NCI-H1694 treated with DMSO at 0.1 percent for 48 hours (cell line): ENCODE measurements at regions not wholly inside any gene's neighbourhood (a gene's known extent, or its start where the extent isn't known, plus 50 kb on each side); places are given as distances from the start of the nearest gene placed in this dataset.
"Not testable (repeated sequence)": the region's sequence is repeated elsewhere in the genome, so short reads cannot be mapped to it uniquely, and the experiment has no call there.

ENCODE experiments used
- DNase-seq: peaks from one replicate; lab custom pipeline; 2025; lab: John Stamatoyannopoulos, UW

DNA sequence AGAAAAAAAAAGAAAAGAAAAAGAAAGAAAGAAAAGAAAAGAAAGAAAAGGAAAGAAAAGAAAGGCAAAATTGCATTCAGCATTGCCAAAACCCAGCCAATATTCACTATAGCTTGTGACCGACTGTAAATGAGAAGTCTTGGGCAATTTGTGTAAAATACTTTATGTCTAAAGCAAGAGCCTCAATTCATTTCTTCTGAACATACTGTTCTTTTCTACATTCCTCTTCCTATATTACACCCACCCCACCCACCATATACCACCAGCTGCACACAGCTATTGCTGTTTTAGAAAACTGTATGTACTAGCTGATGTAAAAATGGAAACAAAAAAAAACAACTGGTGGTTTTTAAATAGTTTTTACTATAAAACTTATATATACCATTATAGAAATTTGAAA, 156.9 kb upstream of the TTC29 start:
- DNase-seq, result no peak

DNA sequence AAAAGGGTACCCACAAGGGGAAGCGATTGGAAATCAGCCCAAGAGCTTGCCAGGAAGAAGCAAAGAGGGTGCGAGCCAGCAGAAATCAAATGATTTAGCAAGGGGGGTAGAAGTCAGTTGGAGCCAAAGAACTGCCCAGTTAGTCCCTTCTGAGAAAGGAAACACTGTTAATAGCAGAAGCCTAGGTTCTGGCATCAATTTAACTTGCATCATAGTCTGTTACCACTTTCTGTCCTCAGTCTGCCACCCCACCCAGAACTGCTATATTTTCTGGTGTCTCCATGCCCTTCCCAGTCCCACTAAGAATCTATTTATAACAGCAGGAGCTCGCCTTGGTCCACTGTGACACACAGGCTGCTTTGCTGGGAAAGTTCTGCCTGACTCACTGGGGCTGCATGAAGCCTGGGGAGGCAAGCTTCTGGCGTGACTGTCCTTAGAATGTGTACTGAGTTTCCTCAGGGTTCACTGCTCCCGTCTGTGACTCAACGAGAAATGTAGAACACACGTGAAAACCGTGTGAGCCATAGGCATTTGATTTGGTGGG, 157.8 kb upstream of the TTC29 start:
- DNase-seq, result no peak

DNA sequence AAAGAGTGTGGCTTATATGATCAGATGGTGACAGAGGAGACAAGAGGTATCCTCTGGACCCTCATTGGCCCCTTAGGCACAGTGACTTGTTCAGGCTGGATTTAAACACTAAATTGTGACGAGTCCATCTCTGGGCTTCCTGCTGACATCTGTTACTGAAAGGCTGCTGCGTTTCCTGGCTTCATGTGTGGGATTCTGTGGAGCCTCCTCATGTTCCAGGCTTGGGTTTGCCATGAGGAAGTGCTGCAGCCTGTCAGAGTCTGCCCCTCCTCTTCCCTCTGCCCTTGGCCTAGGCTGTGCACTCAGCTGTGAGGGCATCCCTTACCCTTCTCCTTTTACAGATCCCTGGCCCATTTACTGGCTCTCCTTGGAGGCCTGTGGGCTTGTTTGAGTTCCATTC, 159.1 kb upstream of the TTC29 start:
- no peak for DNase-seq

DNA sequence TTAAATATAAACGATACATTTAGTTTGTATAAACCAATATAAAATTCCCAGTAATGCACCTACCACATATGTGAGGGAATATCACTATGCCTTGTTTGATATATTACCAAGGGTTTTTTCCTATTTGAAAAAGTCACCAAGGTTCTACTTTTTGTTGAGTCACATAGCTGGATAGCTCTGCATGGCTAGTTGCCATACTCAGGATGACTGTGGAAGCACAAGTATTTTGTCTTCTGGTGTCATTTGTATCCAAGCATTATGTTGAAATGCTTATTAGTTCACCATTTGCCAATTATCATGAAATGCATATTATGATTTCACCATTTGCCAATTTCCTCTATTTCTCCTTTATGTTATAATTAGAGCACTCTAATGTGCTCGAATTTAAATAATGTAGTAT, 162.7 kb upstream of the TTC29 start:
- no peak for DNase-seq

DNA sequence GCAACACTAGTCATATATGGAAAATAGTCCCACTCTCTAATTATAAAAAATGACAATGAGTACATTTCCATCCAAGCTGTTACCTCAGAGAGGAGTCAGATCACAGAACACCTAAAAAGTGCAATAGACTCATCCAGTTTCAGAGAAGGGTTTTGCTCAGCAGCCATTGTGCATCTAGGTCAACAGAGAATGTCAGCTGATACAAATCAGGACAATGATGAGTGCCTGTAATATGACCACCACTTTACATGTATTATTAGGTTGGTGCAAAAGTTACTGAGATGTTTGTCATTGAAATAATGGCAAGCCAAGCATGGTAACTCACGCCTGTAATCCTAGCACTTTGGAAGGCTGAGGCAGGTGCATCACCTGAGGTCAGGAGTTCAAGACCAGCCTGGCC, 164.1 kb upstream of the TTC29 start:
- DNase-seq, result no peak

DNA sequence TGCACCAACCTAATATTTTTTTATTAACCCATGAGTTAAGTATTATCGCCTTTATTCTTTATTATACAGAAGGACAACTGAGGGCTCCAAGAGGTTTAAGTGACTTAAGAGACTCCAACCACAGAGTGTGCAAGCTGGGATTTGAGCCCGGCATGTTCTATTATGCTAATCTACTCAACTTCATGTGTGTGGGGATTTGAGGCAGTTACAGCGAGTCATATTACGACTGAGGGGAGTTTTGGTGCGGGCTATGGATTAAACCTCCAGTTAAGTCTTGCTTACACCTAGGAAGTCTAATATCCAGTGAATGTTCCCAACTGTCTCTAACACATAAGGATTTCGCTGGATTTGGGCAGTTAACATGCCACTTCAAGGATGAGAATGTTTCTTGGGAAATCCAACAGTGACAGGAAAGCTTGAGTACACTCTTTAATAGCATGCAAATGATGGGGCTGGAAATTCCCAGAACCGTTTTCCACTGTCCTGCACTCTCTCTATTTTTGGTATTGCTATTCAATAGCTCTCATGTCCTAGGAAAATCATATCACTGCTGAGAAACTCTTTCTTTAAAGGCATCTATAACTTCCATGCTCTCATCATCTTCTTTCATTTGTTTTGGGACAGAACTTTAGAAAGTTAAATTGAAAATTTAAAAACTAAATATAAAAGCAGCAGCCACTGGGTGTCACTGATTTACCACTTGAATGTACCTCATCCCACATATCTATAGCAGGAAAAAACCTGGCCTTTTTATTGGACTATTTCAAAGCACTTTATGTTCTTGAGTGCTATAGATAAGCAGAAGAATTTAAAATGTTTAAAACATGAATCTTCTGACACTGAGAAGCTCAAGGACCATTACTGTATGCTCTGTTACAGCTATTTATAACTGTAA, 165.1 kb upstream of the TTC29 start:
- no peak for DNase-seq

DNA sequence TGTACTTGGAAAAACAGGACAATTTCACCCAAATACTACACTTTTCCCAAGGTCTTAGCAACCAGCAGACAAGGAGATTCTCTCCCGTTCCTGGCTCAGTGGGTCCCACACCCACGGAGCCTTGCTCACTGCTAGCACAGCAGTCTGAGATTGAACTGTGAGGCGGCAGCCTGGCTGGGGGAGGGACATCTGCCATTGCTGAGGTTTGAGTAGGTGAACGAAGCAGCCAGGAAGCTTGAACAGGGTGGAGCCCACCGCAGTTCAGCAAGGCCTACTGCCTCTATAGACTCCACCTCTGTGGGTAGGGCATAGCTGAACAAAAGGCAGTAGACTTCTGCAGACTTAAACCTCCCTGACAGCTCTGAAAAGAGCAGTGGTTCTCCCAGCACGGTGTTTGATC, 166.5 kb upstream of the TTC29 start:
- not testable (repeated sequence) for DNase-seq

DNA sequence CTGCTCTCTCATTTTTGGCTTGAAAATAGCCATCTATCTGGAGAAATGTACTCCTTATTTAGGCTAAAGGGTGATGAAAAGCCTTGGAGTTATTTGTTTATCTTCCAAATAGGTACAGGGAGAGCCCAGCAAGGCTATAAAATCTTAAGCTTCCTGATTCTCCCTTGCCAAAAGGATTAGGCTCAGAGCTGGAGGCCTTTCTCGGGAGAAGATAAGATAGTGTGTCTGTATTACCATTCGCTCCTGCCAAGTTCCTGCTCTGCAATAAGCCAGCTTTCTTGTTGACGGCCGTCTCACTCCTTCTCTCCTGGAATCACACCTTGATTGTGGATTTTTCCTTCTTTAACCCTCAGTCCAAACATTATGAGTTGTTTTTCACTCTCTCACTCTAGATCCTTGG, 171.8 kb upstream of the TTC29 start:
- no peak for DNase-seq

DNA sequence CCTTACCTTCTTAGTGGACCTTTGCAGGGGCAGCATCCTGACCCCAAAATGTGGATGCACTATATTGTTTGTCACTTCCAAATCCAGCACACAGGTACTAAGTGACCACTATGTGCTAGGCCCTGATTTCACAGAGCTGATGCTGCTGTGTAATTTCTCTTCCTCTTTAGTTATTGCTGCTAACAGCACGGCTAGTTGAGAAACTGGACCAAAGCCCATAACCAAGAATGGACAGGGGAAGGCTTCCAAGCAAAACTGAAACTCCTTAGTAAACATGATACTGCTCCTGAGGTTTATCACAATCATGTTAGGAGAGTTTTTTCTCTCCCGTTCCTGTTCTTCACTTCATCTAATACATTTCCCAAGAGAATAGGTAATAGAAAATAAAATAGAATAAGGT, 172.9 kb upstream of the TTC29 start:
- no peak for DNase-seq

DNA sequence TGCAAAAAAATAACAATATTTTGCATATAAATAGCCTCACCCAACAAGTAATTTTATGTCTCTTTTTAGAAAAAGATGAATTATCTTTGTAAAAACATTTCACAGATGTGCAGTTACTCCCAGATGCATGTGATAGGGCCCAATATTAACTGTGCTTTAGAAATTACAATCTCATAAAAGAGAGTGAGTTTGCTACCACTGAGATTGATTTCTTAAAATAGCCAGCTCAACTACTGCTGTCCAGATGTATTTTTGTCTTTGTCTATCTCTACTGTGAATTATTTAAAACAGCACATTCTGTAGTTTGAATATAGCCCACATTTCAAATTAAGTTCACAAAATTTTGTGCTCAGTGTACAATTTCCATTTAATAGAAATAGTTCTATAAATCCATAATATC, 177.0 kb upstream of the TTC29 start:
- no peak for DNase-seq

DNA sequence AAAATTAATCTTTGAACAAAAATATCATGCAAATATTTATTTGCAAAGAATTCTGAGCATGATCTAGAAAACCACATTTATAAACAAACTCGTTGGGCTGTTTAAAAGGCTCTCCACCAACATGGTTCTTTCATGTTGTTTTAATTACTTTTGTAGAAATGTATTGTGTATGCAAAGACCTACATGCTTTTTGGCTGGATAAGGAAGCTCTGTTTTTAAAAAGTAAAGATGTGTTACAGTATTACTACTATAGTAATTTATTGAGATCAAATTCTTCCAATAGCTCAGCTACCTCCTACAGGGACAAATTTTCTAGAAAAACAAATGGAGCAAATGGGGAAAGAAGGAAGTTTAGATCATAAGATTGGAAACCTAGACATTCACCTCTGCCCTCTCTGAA, 177.5 kb upstream of the TTC29 start:
- DNase-seq, result no peak

DNA sequence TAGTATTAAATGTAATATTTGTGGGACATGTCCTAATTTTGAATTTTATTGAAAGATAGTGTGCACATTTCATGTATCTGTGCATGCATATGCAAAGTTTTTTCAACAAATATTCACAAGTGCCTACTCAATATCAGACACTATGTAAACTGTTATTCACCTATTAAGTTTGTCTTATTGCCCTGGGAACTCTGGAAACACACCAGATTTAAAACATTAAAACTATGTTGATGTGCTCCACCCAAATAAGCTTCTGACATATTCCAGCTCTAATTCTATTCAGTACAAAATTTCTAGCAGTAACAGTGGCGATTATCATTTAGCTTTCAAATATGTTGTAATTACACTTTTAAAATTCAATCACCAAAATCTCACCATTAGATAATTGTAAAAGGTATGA, 183.1 kb upstream of the TTC29 start:
- DNase-seq, result no peak

DNA sequence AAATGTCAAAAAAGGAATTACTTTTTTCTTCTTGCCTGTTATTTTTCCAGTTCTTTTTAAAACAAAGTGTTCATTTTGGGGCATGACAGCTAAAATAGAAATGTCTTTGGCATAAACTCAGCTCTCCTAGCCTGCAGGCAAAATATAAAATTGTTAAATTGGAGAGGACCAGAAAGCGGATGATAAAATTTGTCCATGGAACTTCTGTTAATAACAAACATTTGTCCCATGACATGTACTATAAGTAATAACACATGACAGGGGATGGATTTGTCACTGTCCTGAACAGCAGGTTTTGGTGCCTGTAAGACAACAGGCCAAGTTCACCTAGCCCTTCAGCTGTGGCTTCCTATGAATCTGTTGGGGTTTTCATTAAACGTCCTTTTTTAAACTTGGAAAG, 184.0 kb upstream of the TTC29 start:
- DNase-seq, result no peak

DNA sequence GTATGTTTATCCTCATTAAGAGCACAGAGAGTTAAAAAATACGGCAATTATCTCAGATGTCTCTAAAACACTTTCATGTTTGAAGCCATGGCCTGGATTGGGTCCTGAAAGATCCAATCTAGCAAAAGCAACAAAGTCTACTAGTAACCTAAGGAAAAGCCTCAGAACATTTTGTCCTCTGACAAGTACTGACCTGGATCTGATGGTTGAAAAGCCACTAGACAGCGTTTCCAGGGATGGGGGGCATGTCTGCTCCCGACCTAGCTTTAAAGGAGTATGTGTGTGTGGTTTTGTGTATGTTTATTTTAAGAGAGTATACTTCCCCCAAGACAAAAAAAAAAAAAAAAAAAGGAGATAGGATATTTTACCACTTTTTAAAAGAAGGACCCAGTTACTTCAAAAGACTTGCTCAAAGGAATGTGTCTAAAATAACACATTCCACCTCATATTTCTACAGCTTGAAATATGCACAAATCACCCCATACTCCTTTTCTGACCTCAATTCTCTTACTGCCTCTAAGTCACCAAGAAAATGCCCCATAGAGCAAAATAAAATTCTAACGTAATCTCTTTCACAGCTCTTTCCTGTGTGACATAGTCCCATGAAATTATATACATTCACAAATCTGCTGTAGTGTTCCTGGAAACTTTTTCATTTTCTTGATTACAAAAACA, 189.0 kb upstream of the TTC29 start:
- DNase-seq, result no peak

DNA sequence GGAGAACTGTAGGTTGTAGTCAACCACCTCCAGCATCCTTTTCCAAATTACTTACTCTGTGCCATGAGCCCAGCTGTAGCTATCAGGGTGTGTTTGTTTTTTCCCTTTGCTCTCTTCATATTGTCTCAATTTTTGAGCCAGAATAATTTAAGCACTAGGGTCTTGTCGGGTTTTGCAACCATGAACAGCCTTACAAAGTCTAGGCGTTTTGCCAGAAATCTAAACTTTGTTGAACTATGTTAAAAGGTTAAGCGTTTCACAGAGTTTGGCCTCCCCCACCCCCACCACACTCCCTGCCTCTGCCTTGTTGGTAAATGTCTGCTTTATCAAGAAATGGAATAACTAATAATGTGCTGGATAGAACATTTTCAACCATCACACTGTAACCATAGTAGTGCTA, 190.6 kb upstream of the TTC29 start:
- DNase-seq, result no peak

DNA sequence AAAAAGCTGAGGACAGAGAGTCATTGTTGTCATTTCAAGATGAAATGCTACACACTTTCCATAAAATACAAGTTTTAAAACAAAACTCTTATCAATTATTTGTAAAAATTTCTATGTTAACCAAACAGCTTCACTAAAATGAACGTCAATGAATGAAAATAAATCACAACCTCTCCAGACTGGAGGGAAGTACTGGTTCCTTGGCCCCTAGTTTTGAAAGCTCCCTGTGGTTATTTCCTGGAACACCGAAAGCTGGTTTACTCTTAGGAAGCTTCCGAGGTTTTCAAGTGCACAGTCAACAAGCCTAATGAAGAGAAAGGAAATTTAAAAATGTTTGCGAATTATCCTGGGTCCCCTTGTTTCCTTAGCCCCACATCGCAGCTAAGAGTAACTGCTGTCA, 191.1 kb upstream of the TTC29 start:
- DNase-seq, result no peak

DNA sequence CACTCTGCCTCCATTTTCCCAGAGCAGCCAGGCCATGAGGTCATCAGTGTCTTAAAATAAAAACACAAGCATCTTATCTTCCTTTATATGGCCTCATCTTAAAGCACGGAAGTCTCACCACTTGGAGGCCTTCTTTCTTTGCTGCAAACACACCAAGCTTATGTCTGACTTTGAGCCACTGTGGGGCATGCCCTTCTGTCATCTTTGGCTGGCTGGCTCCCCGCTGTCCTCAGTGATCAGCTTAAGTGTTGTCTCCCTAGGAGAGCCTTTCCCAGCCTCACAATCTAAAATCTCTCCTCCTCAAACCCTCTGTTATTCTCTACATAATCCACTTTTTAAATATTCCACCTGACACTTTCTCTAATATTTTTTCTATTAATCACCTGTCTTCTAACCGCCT, 191.6 kb upstream of the TTC29 start:
- no peak for DNase-seq

DNA sequence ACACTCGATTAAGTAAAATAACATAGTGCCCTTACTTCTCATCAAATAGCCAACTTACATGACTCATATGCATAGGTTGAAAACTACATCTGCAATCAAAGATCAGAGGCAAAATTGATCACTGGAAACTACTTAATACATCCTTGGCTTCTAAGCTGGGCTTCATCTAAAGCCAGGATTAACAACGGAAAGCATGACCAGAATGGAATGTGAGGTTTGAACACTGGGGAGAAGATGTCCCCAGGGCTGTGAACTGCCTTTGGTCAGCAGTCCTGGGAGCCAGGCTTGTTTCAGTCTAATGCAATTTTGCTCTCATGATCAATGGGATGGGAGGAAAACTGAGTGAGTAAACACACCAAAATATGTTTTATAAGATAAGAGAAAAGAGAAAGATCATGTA, 192.5 kb upstream of the TTC29 start:
- DNase-seq, result no peak

DNA sequence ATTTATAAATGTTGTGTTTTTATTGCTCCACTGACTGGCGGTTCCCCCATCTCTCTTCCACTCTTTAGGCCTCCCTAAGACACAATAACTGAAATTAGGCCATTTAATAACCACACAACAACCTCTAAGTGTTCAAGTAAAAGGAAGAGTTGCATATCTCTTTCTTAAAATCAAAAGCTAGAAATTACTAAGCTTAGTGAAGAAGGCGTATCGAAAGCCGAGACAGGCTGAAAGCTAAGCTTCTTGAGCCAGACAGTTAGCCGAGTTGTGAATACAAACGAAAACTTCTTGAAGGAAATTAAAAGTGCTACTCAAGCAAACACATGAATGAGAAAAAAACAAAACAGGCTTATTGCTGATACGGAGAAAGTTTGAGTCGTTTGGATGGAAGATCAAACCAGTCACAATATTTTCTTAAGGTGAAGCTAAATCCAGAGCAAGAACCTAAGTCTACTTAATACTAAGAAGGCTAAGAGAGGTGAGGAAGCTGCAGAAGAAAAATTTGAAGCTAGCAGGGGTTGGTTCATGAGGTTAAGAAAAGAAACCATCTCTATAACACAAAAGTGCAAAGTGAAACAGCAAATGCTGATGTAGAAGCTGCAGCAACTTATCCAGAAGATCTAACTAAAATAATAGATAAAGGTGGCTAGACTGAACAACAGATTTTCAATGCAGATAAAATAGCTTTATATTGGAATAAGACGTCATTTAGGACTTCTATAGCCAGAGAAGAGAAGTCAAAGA, 194.0 kb upstream of the TTC29 start:
- no peak for DNase-seq

DNA sequence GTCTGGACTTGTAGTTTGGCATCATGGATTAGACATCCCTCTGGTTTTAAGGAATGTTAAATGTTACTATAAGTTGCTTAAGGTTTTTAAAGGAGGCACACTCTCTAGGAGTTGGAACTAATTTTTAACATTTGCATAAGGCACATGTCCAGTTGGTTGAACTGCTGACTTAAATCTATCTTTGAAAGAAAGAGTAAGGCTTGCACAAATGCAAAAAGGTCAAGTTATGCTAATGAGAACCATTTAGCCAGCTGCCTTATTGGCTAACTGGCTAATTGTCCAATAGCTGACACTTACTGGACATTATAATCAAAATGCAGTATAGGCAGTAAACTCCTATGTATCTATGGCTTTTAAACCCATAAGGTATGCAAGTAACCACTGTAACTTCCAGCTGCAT, 206.1 kb upstream of the TTC29 start:
- no peak for DNase-seq

DNA sequence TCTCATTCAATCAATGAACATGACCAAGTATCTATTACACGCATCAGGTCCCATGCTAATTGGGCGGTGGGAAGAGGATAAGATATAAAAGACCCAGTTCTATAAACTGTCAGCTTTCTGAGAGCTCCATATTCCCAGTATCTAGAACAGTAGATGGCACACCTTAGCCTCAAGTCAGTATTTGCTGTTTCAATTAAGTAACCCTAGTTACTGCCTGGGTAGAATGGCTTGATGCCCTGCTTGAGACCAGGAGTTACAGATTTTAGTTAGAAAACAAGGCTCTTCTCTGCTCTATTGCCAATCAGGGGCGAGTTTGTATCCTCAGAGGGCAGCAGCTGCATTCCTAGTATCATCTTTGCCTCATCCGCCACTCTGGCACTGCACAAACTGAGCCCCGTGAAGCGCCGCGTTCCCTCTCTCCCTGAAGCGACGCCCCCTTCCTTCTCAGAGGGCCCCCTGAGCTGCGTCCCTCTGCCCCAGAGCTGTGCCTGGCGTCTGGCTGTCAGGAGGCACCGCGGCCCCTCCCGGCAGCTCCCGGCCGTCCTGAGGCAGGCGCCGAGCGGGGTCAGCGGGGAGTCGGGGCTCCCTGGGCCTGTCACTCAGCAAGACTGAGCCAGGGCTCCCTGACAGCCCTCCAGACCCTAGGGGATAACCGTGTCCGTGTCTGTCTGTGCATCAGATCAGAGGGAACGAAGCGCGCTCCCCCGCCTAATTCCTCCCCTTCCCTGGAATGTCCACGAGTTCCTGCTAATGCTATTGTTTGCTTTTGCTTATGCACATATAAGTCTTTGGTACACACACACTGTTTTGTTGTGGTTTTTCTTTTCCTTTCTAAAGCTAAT, 212.4 kb upstream of the TTC29 start:
- no peak for DNase-seq
